ENCODE measurements at regions not wholly inside any gene's neighbourhood (a gene's known extent, or its start where the extent isn't known, plus 50 kb on each side); places are given as distances from the start of the nearest gene placed in this dataset.

- TF ChIP-seq CTCF (conservative IDR thresholded peaks at IDR 0.05; ENCODE audit: low read depth, low read length) = no peak
- H3K4me3 ChIP-seq (ENCODE audit: low read depth, low read length) = no peak overlapping the region
- no peak for DNase-seq (ENCODE audit: low read depth)
Measured at GRCh38 chr3:178415384-178415783, 120.9 kb upstream of the KCNMB2 start.

GRCh38 chr3:178417736-178418135, 118.5 kb upstream of the KCNMB2 start:
- no peak for TF ChIP-seq CTCF (conservative IDR thresholded peaks at IDR 0.05; ENCODE audit: low read depth, low read length)
- H3K4me3 ChIP-seq (ENCODE audit: low read depth, low read length) = no peak overlapping the region
- DNase-seq (ENCODE audit: low read depth) = no peak

GRCh38 chr3:178419071-178419470, 117.2 kb upstream of the KCNMB2 start:
- DNase-seq (ENCODE audit: low read depth) = peak; percentile 76
- peak overlapping the region; percentile 35 for H3K4me3 ChIP-seq (ENCODE audit: low read depth, low read length)
- TF ChIP-seq CTCF (conservative IDR thresholded peaks at IDR 0.05; ENCODE audit: low read depth, low read length) = no peak

GRCh38 chr3:178420033-178420432, 116.2 kb upstream of the KCNMB2 start:
- no peak for DNase-seq (ENCODE audit: low read depth)
- H3K4me3 ChIP-seq (ENCODE audit: low read depth, low read length) = no peak overlapping the region
- TF ChIP-seq CTCF (conservative IDR thresholded peaks at IDR 0.05; ENCODE audit: low read depth, low read length) = no peak

- H3K4me3 ChIP-seq (ENCODE audit: low read depth, low read length) = no peak overlapping the region
- DNase-seq (ENCODE audit: low read depth) = no peak
- TF ChIP-seq CTCF (conservative IDR thresholded peaks at IDR 0.05; ENCODE audit: low read depth, low read length) = no peak
Measured at GRCh38 chr3:178421069-178421468, 115.2 kb upstream of the KCNMB2 start.

GRCh38 chr3:178422406-178422805, 113.8 kb upstream of the KCNMB2 start:
- no peak for TF ChIP-seq CTCF (conservative IDR thresholded peaks at IDR 0.05; ENCODE audit: low read depth, low read length)
- H3K4me3 ChIP-seq (ENCODE audit: low read depth, low read length) = no peak overlapping the region
- no peak for DNase-seq (ENCODE audit: low read depth)

- H3K4me3 ChIP-seq (ENCODE audit: low read depth, low read length) = no peak overlapping the region
- TF ChIP-seq CTCF (conservative IDR thresholded peaks at IDR 0.05; ENCODE audit: low read depth, low read length) = no peak
Measured at GRCh38 chr3:178428037-178428436, 108.2 kb upstream of the KCNMB2 start.

More at GRCh38 chr3:178428037-178428436, 108.2 kb upstream of the KCNMB2 start:
- DNase-seq (ENCODE audit: low read depth) = no peak

All from choroid plexus epithelial cell (primary cell).